Mucosa of descending colon (tissue), 3 donors: ENCODE measurements at regions not wholly inside any gene's neighbourhood (a gene's known extent, or its start where the extent isn't known, plus 50 kb on each side); places are given as distances from the start of the nearest gene placed in this dataset.
"Not testable (repeated sequence)": the region's sequence is repeated elsewhere in the genome, so short reads cannot be mapped to it uniquely, and the experiment has no call there.

Source experiments
- ATAC-seq: fragments of 200-7000 bp; cut with Tn5 transposase; one replicate; pipeline ENCODE4 v1.9.1; 2020; ENCODE audit warnings: mild to moderate bottlenecking, moderate library complexity
- DNase-seq, 3 donors: peaks; one replicate each; pipeline ENCODE4 v3.0.0-alpha.2; 2020
- H3K36me3 ChIP-seq: fragments of 200-600 bp; one replicate; pipeline ENCODE4 v1.8.0; 2021; ENCODE audit warnings: low read depth, mild to moderate bottlenecking
- H3K4me1 ChIP-seq: fragments of 200-600 bp; one replicate; pipeline ENCODE4 v1.8.0; 2021; ENCODE audit warnings: low read depth, mild to moderate bottlenecking
- H3K4me3 ChIP-seq: fragments of 200-600 bp; one replicate; pipeline ENCODE4 v1.8.0; 2021; ENCODE audit warnings: mild to moderate bottlenecking
- H3K9me3 ChIP-seq: fragments of 200-600 bp; one replicate; pipeline ENCODE4 v1.8.0; 2021; ENCODE audit warnings: mild to moderate bottlenecking
- intact Hi-C, 2 donors: fragments of 100-400 bp; cut with DNase I in 1 of 2; cut with micrococcal nuclease in 1 of 2; formaldehyde crosslinking; loops; one replicate each; pipeline versions ENCODE4 v1.11.0 to v1.11.1; 2022; cut with DNase I, micrococcal nuclease
- TF ChIP-seq, protein P1 (sequence below): fragments of 200-600 bp; IDR thresholded peaks from one replicate; pipeline ENCODE4 v1.8.0; 2022; ENCODE audit warnings: antibody characterized with exemption, mild to moderate bottlenecking
- donor health status: DM: no; HTN: no; CAD: no; lungs with moderate emphysema.
- donor health status: DM: no; HTN: no; CAD: no.
- donor health status: DM: no; HTN: yes; CAD: no.

DNA sequence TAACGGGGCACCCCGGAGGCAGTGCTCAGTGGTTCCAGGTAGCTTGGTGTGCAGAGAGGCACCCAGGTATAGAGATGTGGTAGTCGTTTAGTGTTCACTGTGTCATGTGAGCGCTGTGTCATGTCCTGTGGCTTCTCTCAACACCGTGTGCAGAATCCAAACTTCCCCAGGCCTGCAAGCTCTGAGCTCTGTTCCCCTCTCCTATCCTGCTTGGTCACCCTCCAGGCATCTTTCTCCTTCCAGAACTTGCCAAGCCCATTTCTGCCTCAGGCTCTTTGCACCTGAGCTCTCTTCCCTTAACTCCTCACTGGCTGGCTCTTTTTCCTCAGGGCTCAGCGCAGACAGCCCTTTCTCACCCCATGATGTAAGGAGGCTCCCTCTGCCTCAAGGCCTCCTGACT, 64.8 kb downstream of the CARTPT start:
- H3K9me3 ChIP-seq, result no peaks in the 10 kb centered on the region
- intact Hi-C loops, result loop anchor here (5.0 to 10.0 kb wide), 2 partner anchors 233 to 521 kb away; no protein-coding TSS in a partner anchor
- no peaks in the 10 kb centered on the region for H3K36me3 ChIP-seq
- TF ChIP-seq, protein P1, sequence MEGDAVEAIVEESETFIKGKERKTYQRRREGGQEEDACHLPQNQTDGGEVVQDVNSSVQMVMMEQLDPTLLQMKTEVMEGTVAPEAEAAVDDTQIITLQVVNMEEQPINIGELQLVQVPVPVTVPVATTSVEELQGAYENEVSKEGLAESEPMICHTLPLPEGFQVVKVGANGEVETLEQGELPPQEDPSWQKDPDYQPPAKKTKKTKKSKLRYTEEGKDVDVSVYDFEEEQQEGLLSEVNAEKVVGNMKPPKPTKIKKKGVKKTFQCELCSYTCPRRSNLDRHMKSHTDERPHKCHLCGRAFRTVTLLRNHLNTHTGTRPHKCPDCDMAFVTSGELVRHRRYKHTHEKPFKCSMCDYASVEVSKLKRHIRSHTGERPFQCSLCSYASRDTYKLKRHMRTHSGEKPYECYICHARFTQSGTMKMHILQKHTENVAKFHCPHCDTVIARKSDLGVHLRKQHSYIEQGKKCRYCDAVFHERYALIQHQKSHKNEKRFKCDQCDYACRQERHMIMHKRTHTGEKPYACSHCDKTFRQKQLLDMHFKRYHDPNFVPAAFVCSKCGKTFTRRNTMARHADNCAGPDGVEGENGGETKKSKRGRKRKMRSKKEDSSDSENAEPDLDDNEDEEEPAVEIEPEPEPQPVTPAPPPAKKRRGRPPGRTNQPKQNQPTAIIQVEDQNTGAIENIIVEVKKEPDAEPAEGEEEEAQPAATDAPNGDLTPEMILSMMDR, result no peak
- DNase-seq, result no peak
- no peak overlapping the region for H3K4me3 ChIP-seq
- peak; percentile 17 for ATAC-seq
- no peaks in the 10 kb centered on the region for H3K4me1 ChIP-seq

DNA sequence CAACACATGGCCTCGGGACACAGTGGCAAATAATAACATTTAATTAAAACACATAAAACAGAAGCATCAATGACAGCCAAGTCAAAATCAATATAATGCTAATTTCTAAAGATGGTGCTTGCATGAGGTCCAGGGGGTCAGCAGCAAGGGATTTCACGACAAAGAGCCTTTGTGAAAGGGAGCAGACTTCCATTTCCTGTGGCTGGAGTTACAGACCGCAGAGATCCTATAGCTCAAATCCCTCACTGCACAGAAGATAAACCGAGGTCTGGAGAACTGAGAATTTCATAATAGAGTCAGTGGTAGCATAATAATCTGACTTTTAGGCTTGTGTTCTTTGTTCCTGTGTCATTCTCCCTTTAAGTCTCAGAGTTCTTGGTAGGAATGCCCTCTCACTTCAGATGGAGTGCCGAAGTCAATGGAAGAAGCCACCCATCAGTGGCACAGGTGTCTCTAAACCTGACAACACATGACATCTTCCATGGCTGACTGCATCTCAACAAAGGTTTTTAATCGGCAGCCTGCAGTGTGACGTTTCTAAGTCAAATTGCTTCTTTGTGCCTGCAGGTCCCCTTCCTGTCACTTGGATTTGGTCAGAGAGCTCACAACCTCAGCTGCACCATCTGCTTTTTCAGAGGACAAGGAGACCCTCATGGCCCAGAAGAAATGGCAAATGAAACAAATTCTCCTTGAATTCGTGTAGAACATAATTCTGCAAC, 67.4 kb downstream of the CARTPT start:
- DNase-seq (no peak), ATAC-seq (no peak)
- H3K4me3 ChIP-seq, result no peak overlapping the region
- no peaks in the 10 kb centered on the region for H3K4me1 ChIP-seq
- no peaks in the 10 kb centered on the region for H3K9me3 ChIP-seq
- H3K36me3 ChIP-seq, result no peaks in the 10 kb centered on the region
- TF ChIP-seq, protein P1, result no peak
- intact Hi-C loops, result loop anchor here (10.0 kb wide), 1 partner anchor 518 kb away; no protein-coding TSS in a partner anchor

DNA sequence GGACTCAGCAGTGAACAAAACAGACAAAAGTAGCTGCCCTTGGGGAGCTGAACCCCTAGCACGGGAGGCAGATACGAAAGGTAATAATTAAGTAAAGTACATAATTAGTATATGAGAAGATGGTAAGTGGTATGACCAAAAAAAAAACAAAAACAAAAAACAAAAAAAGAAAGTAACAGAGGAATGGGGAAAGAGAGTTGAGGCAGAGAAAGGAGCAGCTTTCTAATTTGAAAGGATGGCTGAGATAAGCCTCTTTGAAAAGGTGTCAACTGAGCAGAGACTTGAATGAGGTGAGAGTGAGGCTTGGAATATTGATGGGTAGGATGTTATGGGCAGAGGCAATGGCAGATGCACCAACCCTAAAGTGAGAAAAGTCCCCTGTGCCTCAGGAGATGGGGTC, 69.7 kb downstream of the CARTPT start:
- intact Hi-C loops, result loop anchor here (10.0 kb wide), 1 partner anchor 516 kb away; no protein-coding TSS in a partner anchor
- no peak for ATAC-seq
- Histone ChIP-seq H3K9me3 (peaks cover 3% of the 10 kb centered on the region), H3K36me3 (no peaks in the 10 kb centered on the region), H3K4me1 (no peaks in the 10 kb centered on the region), H3K4me3 (no peak overlapping the region)
- no peak for DNase-seq
- TF ChIP-seq, protein P1, result no peak

DNA sequence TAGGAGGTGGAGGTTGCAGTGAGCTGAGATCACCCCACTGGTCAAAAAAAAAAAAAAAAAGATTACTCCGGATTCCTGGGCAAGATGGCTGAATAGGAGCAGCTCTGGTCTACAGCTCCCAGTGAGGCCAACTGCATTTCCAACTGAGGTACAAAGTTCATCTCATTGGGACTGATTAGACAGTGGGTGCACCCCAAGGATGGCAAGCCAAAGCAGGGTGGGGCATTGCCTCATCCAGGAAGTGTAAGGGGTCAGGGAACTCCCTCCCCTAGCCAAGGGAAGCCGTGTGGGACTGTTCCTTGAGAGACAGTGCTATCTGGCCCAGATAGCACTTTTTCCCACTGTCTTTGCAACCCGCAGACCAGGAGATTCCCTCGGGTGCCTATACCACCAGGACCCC, 70.7 kb downstream of the CARTPT start:
- Histone ChIP-seq H3K9me3 (peaks cover 12% of the 10 kb centered on the region), H3K36me3 (no peaks in the 10 kb centered on the region), H3K4me1 (no peaks in the 10 kb centered on the region), H3K4me3 (no peak overlapping the region)
- no peak for DNase-seq
- intact Hi-C loops, result loop anchor here (10.0 kb wide), 1 partner anchor 515 kb away; no protein-coding TSS in a partner anchor
- TF ChIP-seq, protein P1, result no peak
- ATAC-seq, result no peak

DNA sequence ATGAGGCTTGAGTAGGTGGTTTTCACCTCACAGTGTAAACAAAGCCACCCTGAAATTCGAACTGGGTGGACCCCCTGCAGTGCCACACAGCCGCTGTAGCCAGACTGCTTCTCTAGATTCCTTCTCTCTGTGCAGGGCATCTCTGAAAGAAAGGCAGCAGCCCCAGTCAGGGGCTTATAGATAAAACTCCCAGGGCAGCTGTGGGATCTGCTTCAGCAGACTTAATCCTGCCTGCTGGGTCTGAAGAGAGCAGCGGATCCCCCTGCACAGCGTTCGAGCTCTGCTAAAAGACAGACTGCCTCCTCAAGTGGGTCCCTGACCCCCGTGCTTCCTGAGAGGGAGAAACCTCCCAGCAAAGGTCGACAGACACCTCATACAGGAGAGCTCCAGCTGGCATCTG, 71.4 kb downstream of the CARTPT start:
- ATAC-seq (no peak), DNase-seq (no peak)
- no peak overlapping the region for H3K4me3 ChIP-seq
- intact Hi-C loops, result no loop called here
- H3K9me3 ChIP-seq, result peaks cover 15% of the 10 kb centered on the region
- TF ChIP-seq, protein P1, result no peak
- H3K4me1 ChIP-seq, result no peaks in the 10 kb centered on the region
- H3K36me3 ChIP-seq, result no peaks in the 10 kb centered on the region

DNA sequence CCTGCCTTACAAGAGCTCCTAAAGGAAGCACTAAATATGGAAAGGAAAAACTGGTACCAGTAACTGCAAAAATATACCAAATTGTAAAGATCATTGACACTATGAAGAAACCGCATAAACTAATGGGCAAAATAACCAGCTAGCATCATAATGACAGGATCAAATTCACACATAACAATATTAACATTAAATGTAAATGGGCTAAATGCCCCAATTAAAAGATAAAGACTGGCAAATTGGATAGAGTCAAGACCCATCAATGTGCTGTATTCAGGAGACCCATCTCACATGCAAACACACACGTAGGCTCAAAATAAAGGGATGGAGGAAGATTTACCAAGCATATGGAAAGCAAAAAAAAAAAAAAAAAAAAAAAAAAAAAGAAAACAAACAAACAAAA, 73.0 kb downstream of the CARTPT start:
- intact Hi-C loops, H3K36me3 ChIP-seq, H3K4me1 ChIP-seq, H3K4me3 ChIP-seq, ATAC-seq, DNase-seq: not testable (repeated sequence)
- peaks cover 15% of the 10 kb centered on the region for H3K9me3 ChIP-seq
